ENCODE measurements at regions not wholly inside any gene's neighbourhood (a gene's known extent, or its start where the extent isn't known, plus 50 kb on each side); places are given as distances from the start of the nearest gene placed in this dataset.
"Not testable (repeated sequence)": the region's sequence is repeated elsewhere in the genome, so short reads cannot be mapped to it uniquely, and the experiment has no call there.

DNA sequence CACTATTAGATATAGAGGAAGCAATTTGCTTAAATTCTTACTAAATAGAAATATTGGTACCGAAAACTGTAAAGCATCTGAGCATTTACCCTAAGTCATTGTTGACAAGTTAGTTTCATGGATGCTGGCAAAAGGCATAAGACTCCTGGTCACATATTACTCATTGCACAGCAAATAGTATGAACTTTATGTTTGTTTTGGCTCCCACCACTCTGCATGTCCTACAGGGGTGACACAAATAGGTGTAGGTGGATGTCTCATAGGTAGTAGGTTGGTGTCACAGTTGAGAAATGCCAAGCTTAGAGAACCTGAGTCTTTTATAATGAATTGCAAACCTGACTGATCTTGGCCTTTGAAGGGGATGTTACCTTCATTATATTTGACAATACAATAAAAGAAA lies 199.6 kb upstream of the SEMA3D start:
- intact Hi-C loops (cut with micrococcal nuclease): no loop called here
- no peak overlapping the region for H3K27ac Mint-ChIP-seq
- no peak for DNase-seq (ENCODE audit: low spot score)
- no peaks in the 10 kb centered on the region for H3K9me3 Mint-ChIP-seq
- H3K36me3 Mint-ChIP-seq (ENCODE audit: low read depth): no peaks in the 10 kb centered on the region
- no peaks in the 10 kb centered on the region for H3K4me1 Mint-ChIP-seq (ENCODE audit: low read depth)
- H3K27me3 Mint-ChIP-seq (ENCODE audit: low read depth): no peaks in the 10 kb centered on the region
- H3K4me3 Mint-ChIP-seq (ENCODE audit: low read depth): no peak overlapping the region

DNA sequence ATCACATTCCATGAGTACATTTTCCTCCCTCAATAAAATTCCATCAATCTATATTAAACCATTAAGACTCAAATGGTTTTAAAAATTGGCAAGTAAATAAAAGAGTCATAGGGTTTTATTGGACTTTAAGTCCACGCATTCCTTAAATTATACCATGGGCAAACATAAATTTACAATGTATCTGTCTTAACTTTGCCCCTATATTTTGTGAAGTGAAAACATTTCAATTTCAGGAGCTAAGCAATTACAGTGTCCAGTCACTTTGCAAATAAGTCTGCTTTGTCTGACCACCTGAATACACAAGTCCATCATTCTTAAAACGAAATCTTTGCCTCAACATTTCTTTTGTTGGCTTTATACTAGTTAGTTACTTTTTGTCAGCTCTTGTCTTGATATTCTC lies 197.5 kb upstream of the SEMA3D start:
- intact Hi-C loops (cut with micrococcal nuclease): no loop called here
- DNase-seq (ENCODE audit: low spot score): no peak
- H3K27me3 Mint-ChIP-seq (ENCODE audit: low read depth): no peaks in the 10 kb centered on the region
- H3K27ac Mint-ChIP-seq: no peak overlapping the region
- H3K4me3 Mint-ChIP-seq (ENCODE audit: low read depth): no peak overlapping the region
- H3K36me3 Mint-ChIP-seq (ENCODE audit: low read depth): no peaks in the 10 kb centered on the region
- H3K9me3 Mint-ChIP-seq: no peaks in the 10 kb centered on the region
- no peaks in the 10 kb centered on the region for H3K4me1 Mint-ChIP-seq (ENCODE audit: low read depth)

DNA sequence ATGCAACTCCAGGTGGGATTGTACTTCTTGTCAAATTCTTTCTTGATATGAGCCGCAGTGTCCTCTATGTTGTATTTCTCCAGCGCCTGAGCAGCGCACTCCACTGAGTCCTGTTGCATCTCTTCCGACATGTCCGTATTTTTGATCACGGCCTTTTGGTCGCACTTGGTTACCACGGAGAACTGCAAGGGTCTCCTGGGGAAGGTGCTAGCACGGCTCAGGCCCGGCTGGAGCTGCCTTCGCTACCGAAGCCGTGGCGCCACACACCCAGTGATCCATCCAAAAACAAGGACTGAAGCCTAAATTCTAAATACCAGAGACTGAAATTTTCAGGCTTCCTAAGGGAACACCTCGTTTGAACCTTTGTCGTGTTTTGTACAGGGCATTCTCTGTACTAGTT lies 194.4 kb upstream of the SEMA3D start:
- Mint-ChIP-seq H3K36me3 (ENCODE audit: low read depth) (no peaks in the 10 kb centered on the region), H3K4me1 (ENCODE audit: low read depth) (no peaks in the 10 kb centered on the region), H3K27me3 (ENCODE audit: low read depth) (no peaks in the 10 kb centered on the region), H3K27ac (no peak overlapping the region), H3K4me3 (ENCODE audit: low read depth) (no peak overlapping the region), H3K9me3 (no peaks in the 10 kb centered on the region)
- no peak for DNase-seq (ENCODE audit: low spot score)
- intact Hi-C loops (cut with micrococcal nuclease): no loop called here

DNA sequence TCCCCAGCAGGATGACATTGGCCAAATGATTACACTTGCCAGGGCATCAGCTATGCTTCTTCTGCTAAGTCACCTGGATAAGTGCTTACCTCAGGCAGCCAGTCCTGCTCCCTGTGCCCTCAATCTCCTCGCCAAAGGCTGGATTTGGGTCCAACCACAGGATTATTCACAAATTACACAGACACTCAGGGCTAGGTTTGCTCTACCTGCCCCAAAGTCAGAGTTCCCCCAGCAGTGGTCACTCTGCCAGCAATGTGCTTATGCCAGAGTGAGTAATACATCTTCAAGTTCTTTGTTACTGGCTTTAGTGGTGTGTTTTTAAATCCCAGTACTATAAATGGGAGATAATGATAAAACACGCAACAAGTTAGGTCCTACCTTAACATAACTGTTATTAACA lies 189.7 kb upstream of the SEMA3D start:
- no peak overlapping the region for H3K4me3 Mint-ChIP-seq (ENCODE audit: low read depth)
- H3K27ac Mint-ChIP-seq: no peak overlapping the region
- no peaks in the 10 kb centered on the region for H3K36me3 Mint-ChIP-seq (ENCODE audit: low read depth)
- no peaks in the 10 kb centered on the region for H3K27me3 Mint-ChIP-seq (ENCODE audit: low read depth)
- no peak for DNase-seq (ENCODE audit: low spot score)
- H3K4me1 Mint-ChIP-seq (ENCODE audit: low read depth): no peaks in the 10 kb centered on the region
- H3K9me3 Mint-ChIP-seq: no peaks in the 10 kb centered on the region
- intact Hi-C loops (cut with micrococcal nuclease): no loop called here

DNA sequence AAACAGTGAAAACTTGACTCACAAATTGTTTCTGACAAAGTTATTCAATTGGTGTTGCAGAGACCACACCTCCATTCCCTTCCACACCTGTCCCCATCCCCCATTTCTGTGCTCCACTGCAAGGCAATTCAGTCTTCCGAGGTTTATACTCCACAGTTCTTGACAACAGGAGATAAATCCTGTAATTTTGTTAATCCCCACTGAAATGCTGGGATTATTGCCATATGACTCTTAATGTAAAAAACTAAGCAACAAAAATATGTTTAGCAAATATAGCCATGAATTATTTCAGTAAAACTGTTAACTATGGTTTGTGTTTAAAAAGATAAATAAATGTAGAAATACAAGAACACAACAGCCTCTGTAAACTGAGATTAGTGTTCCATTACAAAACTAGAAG lies 170.1 kb upstream of the SEMA3D start:
- H3K27me3 Mint-ChIP-seq (ENCODE audit: low read depth): no peaks in the 10 kb centered on the region
- H3K27ac Mint-ChIP-seq: no peak overlapping the region
- H3K36me3 Mint-ChIP-seq (ENCODE audit: low read depth): no peaks in the 10 kb centered on the region
- H3K9me3 Mint-ChIP-seq: no peaks in the 10 kb centered on the region
- DNase-seq (ENCODE audit: low spot score): no peak
- H3K4me3 Mint-ChIP-seq (ENCODE audit: low read depth): no peak overlapping the region
- intact Hi-C loops (cut with micrococcal nuclease): no loop called here
- H3K4me1 Mint-ChIP-seq (ENCODE audit: low read depth): no peaks in the 10 kb centered on the region

DNA sequence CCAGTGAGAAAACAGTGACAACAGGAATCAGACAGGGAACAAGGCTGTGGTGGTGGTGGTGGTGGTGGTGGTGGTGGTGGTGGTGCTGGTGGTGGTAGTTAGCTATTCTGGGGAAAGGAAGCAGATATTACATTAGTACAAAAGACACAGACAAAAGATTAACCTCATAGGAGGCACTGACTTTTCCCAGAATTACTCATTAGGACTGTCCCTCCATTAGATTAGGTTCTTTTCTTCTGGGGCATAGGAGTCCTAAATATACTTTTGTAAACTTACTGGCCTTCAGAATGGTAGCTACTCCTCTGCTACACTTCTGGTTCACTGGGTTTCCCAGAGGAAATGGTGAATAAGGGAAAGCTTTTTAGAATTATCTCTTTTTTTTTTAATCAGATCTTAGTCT lies 156.6 kb upstream of the SEMA3D start:
- Mint-ChIP-seq H3K4me3 (ENCODE audit: low read depth) (no peak overlapping the region), H3K9me3 (no peaks in the 10 kb centered on the region), H3K4me1 (ENCODE audit: low read depth) (no peaks in the 10 kb centered on the region), H3K27ac (no peak overlapping the region), H3K27me3 (ENCODE audit: low read depth) (no peaks in the 10 kb centered on the region), H3K36me3 (ENCODE audit: low read depth) (no peaks in the 10 kb centered on the region)
- intact Hi-C loops (cut with micrococcal nuclease): no loop called here
- DNase-seq (ENCODE audit: low spot score): no peak

DNA sequence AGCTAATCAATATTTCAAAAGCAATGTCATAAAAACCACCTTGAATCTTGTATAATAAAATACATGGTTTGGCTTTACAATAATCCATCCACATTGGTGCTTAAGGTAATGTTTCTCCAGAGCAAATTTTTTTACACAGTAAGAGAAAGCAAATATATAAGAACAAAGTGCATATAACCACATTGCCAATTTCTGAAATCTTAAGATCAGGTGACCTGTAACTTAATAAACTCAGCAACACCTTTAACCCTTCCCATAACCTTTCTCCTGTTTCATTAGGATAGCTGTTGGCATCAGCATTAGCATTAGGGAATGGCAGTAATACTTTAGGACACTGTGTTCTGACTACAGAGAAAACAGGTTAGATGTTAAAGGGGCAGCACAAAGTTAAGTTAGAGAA lies 155.9 kb upstream of the SEMA3D start:
- Mint-ChIP-seq H3K4me1 (ENCODE audit: low read depth) (no peaks in the 10 kb centered on the region), H3K27ac (no peak overlapping the region), H3K4me3 (ENCODE audit: low read depth) (no peak overlapping the region), H3K9me3 (no peaks in the 10 kb centered on the region), H3K36me3 (ENCODE audit: low read depth) (no peaks in the 10 kb centered on the region), H3K27me3 (ENCODE audit: low read depth) (no peaks in the 10 kb centered on the region)
- intact Hi-C loops (cut with micrococcal nuclease): no loop called here
- no peak for DNase-seq (ENCODE audit: low spot score)

DNA sequence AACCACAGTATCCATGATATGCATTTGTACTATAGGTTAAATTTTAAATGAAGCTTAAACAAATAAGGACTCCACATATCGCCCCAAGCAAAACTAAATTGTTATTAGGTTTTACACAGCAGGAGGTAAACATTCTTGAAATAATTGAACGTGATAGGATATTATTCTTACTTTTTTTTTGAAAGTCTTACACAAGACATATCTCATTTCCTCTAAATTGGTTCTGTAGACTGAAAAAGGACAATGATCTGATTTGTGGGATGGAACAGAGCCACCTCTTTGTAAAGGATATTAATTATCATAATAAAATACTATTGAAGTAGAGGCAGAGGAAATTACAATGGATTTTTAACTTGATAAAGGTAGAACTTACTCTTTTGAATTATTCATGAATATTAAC lies 155.1 kb upstream of the SEMA3D start:
- Mint-ChIP-seq H3K4me1 (ENCODE audit: low read depth) (no peaks in the 10 kb centered on the region), H3K4me3 (ENCODE audit: low read depth) (no peak overlapping the region)

DNA sequence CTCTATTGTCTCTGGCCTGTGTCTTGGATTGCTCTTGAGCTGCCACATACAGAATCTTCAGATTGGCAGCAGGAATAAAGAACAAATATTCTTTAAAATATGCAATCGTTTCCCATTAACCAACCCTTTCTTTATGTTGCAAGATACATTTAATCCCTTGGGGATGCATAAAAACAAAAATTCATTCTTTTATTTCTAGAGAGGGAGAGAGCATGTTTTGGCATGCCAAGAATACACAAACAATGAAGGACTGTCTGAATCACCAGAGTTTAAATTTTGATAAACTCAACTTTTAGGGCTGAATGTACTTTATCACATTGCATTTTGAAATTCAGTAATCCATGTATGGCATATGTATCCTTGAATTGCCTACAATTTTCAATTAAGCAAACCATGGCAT lies 154.3 kb upstream of the SEMA3D start:
- no peak overlapping the region for H3K27ac Mint-ChIP-seq
- H3K27me3 Mint-ChIP-seq (ENCODE audit: low read depth): no peaks in the 10 kb centered on the region
- peaks cover 3% of the 10 kb centered on the region for H3K9me3 Mint-ChIP-seq
- H3K4me3 Mint-ChIP-seq (ENCODE audit: low read depth): no peak overlapping the region
- no peaks in the 10 kb centered on the region for H3K4me1 Mint-ChIP-seq (ENCODE audit: low read depth)
- no peaks in the 10 kb centered on the region for H3K36me3 Mint-ChIP-seq (ENCODE audit: low read depth)
- no peak for DNase-seq (ENCODE audit: low spot score)
- intact Hi-C loops (cut with micrococcal nuclease): no loop called here

More for the DNA sequence above, 155.1 kb upstream of the SEMA3D start:
- intact Hi-C loops (cut with micrococcal nuclease): no loop called here
- Mint-ChIP-seq H3K27ac (no peak overlapping the region), H3K36me3 (ENCODE audit: low read depth) (no peaks in the 10 kb centered on the region), H3K27me3 (ENCODE audit: low read depth) (no peaks in the 10 kb centered on the region), H3K9me3 (peaks cover 3% of the 10 kb centered on the region)
- no peak for DNase-seq (ENCODE audit: low spot score)

DNA sequence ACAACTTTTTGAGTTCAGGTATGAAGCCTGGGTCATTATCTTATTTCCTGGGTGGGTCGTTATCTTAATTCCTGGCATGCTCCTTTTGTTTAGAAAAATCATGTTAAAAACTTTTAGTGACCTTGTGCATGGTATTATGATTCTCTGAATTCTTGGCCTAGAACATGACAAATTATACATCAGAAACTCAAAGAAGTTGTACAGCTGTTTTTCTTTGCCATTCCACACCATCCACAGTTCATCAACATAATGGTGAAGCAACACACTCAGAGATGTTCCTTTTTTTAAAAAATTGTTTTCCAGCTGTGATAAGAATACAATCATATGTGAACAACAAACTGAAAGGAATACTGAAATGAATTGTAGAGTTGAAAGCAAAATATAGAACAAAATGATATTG lies 149.2 kb upstream of the SEMA3D start:
- peaks cover 3% of the 10 kb centered on the region for H3K9me3 Mint-ChIP-seq
- no peaks in the 10 kb centered on the region for H3K27me3 Mint-ChIP-seq (ENCODE audit: low read depth)
- intact Hi-C loops (cut with micrococcal nuclease): no loop called here
- H3K27ac Mint-ChIP-seq: no peak overlapping the region
- no peak overlapping the region for H3K4me3 Mint-ChIP-seq (ENCODE audit: low read depth)
- no peaks in the 10 kb centered on the region for H3K36me3 Mint-ChIP-seq (ENCODE audit: low read depth)
- H3K4me1 Mint-ChIP-seq (ENCODE audit: low read depth): no peaks in the 10 kb centered on the region
- DNase-seq (ENCODE audit: low spot score): no peak

DNA sequence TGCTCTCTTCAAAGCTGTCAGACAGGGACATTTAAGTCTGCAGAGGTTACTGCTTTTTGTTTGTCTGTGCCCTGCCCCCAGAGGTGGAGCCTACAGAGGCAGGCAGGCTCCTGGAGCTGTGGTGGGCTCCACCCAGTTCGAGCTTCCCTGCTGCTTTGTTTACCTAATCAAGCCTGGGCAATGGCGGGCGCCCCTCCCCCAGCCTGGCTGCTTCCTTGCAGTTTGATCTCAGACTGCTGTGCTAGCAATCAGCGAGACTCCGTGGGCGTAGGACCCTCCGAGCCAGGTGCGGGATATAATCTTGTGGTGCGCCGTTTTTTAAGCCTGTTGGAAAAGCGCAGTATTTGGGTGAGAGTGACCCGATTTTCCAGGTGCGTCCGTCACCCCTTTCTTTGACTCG lies 148.3 kb upstream of the SEMA3D start:
- H3K27ac Mint-ChIP-seq; H3K4me1 Mint-ChIP-seq (ENCODE audit: low read depth); H3K36me3 Mint-ChIP-seq (ENCODE audit: low read depth); H3K4me3 Mint-ChIP-seq (ENCODE audit: low read depth); DNase-seq (ENCODE audit: low spot score); H3K9me3 Mint-ChIP-seq; H3K27me3 Mint-ChIP-seq (ENCODE audit: low read depth); intact Hi-C loops (cut with micrococcal nuclease): not testable (repeated sequence)

DNA sequence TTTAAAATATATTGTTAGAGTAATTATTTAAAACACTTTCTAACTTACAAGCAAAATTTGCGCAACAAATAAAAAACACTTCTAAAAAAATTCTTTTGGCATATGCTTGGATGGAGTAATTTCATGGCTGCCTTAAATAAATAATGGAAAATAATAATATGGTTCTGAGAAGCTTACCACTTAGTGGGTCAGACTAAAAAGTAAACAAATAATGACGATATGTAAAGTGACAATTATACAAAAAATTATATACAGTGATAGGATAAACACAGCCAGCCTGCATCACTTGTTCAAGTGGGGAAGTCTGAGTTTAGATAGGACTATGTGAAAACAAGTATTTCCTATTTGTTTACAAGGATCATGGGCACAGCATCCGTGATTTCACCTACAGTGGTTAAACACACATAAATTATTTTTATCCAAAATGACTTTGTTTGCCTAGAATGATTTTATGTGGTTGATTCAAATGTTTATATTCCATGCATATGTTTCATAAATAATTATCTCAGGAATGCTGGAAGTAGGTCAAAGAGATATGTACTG lies 141.7 kb upstream of the SEMA3D start:
- no peaks in the 10 kb centered on the region for H3K9me3 Mint-ChIP-seq
- no peaks in the 10 kb centered on the region for H3K36me3 Mint-ChIP-seq (ENCODE audit: low read depth)
- no peak overlapping the region for H3K4me3 Mint-ChIP-seq (ENCODE audit: low read depth)
- intact Hi-C loops (cut with micrococcal nuclease): no loop called here
- DNase-seq (ENCODE audit: low spot score): no peak
- no peaks in the 10 kb centered on the region for H3K4me1 Mint-ChIP-seq (ENCODE audit: low read depth)
- no peaks in the 10 kb centered on the region for H3K27me3 Mint-ChIP-seq (ENCODE audit: low read depth)
- no peak overlapping the region for H3K27ac Mint-ChIP-seq

DNA sequence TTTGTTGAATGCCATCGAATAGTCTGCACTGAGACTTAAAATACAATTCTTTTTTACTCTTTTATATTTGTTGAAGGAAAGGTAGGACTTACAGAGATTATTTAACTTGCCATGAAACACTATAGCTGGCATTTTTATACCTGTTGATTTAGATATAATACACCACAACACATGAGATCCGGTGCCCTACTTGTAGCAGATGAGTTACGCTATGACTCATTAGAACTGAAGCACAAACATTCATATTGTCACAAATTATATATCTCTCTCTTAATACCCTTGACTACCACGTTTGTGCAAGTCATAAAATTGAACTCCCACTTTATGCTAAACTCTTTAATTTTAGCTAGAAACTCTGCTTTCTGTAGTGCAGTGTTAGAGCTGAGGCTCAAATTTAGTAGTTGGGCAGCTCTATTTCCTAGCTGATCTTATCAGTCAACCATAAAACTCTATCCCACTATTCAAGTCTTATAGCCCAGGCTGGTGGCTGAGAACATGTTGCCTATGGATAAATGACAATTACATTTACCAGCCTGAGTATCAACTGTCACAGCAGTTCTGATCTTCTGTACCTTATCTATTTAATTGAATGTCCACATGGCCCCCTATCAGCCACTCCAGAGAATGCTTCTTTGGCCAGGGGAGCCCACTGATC lies 137.4 kb upstream of the SEMA3D start:
- intact Hi-C loops (cut with micrococcal nuclease): no loop called here

DNA sequence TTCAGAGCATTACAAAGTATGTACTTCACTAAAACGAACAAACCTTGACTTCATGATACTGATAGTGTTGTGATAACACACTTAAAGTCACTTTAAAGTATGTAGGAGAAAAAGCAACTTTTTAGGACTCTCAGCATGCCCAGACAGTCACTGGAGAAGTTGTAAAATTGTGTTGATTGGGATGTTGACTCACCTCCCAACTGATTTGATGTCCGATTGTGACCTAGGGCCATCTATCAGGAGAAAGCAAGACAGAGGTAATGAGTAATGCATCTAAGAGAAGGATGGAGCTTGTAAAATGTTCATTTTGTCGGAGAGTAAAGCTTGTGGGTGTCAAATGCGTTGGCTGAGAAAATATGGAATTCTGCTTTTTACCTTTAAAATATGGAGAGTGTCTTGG lies 135.4 kb upstream of the SEMA3D start:
- no peaks in the 10 kb centered on the region for H3K27me3 Mint-ChIP-seq (ENCODE audit: low read depth)
- DNase-seq (ENCODE audit: low spot score): no peak
- H3K9me3 Mint-ChIP-seq: no peaks in the 10 kb centered on the region
- H3K36me3 Mint-ChIP-seq (ENCODE audit: low read depth): no peaks in the 10 kb centered on the region
- no peak overlapping the region for H3K4me3 Mint-ChIP-seq (ENCODE audit: low read depth)
- intact Hi-C loops (cut with micrococcal nuclease): no loop called here
- H3K4me1 Mint-ChIP-seq (ENCODE audit: low read depth): no peaks in the 10 kb centered on the region
- no peak overlapping the region for H3K27ac Mint-ChIP-seq

More for the DNA sequence above, 137.4 kb upstream of the SEMA3D start:
- Mint-ChIP-seq H3K27me3 (ENCODE audit: low read depth) (no peaks in the 10 kb centered on the region), H3K27ac (no peak overlapping the region), H3K9me3 (no peaks in the 10 kb centered on the region), H3K4me3 (ENCODE audit: low read depth) (no peak overlapping the region), H3K36me3 (ENCODE audit: low read depth) (no peaks in the 10 kb centered on the region), H3K4me1 (ENCODE audit: low read depth) (no peaks in the 10 kb centered on the region)
- no peak for DNase-seq (ENCODE audit: low spot score)

All from activated T-helper 2 cell treated with anti-CD3 and anti-CD28 coated beads, Interferon-gamma antibody, Interleukin-2, Interleukin-4, amounts not matched to agents 10 μg/mL and 5 μg/mL and 100 μg/mL, durations not matched to agents 14 hours and 24 hours and 36 hours (primary cell).